Fibroblast of lung (primary cell): ENCODE measurements at regions not wholly inside any gene's neighbourhood (a gene's known extent, or its start where the extent isn't known, plus 50 kb on each side); places are given as distances from the start of the nearest gene placed in this dataset.
A peak's percentile ranks its signal among the peaks of the same experiment; 100 is the strongest.

Source experiments
- DNase-seq, 2 donors: peaks; one replicate each; pipeline versions ENCODE4 v3.0.0 to v3.0.0-alpha.2; 2010; ENCODE audit warnings: low read depth in 2 of 2
- H2AFZ ChIP-seq: 2 replicates; pipeline ENCODE4 v1.5.1; 2012; ENCODE audit warnings: low read length, control low read depth, inconsistent platforms
- H3K27ac ChIP-seq: 2 replicates; pipeline ENCODE4 v1.5.1; 2011; ENCODE audit warnings: low read length, control low read depth; ENCODE audit not compliant: insufficient read depth
- H3K27me3 ChIP-seq: 2 replicates; pipeline ENCODE4 v1.5.1; 2011; ENCODE audit warnings: mild to moderate bottlenecking, low read length; ENCODE audit not compliant: control insufficient read depth, insufficient read depth
- H3K36me3 ChIP-seq: 2 replicates; pipeline ENCODE4 v1.5.1; 2011; ENCODE audit warnings: low read length; ENCODE audit not compliant: control insufficient read depth, insufficient read depth
- H3K4me1 ChIP-seq: 2 replicates; pipeline ENCODE4 v1.5.1; 2011; ENCODE audit warnings: low read length; ENCODE audit not compliant: control insufficient read depth, insufficient read depth; ENCODE audit errors: extremely low read depth
- H3K4me2 ChIP-seq: 2 replicates; pipeline ENCODE4 v1.5.1; 2011; ENCODE audit warnings: low read length, control low read depth; ENCODE audit not compliant: insufficient read depth; ENCODE audit errors: extremely low read depth
- H3K4me3 ChIP-seq, 4 experiments: fragments of 200-600 bp in 1 of 4; sonication (generic) in 1 of 4; replicated peaks in 1 of 4; 2 replicates each; pipeline ENCODE4 v1.5.1; 2011 to 2016; ENCODE audit warnings: low read length in 4 of 4, low read depth in 3 of 4, mild to moderate bottlenecking in 3 of 4, control low read depth in 2 of 4, inconsistent platforms in 1 of 4, mixed read lengths in 1 of 4; ENCODE audit not compliant: insufficient read depth in 1 of 4; ENCODE audit errors: control extremely low read depth in 1 of 4
- H3K79me2 ChIP-seq: 2 replicates; pipeline ENCODE4 v1.5.1; 2012; ENCODE audit warnings: mild to moderate bottlenecking, low read length, inconsistent platforms; ENCODE audit not compliant: control insufficient read depth, insufficient read depth
- H3K9ac ChIP-seq: 2 replicates; pipeline ENCODE4 v1.5.1; 2011; ENCODE audit warnings: mild to moderate bottlenecking, low read length, control low read depth; ENCODE audit not compliant: insufficient read depth
- H3K9me3 ChIP-seq: 2 replicates; pipeline ENCODE4 v1.5.1; 2012; ENCODE audit warnings: low read depth, low read length; ENCODE audit not compliant: control insufficient read depth, insufficient read depth
- H4K20me1 ChIP-seq: 2 replicates; pipeline ENCODE4 v1.5.1; 2011; ENCODE audit warnings: low read length; ENCODE audit not compliant: control insufficient read depth, insufficient read depth; ENCODE audit errors: extremely low read depth
- CTCF ChIP-seq, 2 donors: IDR thresholded peaks in 1 of 2; conservative IDR thresholded peaks in 1 of 2; 1 replicate in 1 of 2; 2 replicates in 1 of 2; pipeline ENCODE4 v1.5.1; 2011 to 2012; ENCODE audit warnings: low read length in 2 of 2, control low read depth in 1 of 2, inconsistent platforms in 1 of 2, low read depth in 1 of 2, mild to moderate bottlenecking in 1 of 2
- EZH2 ChIP-seq: IDR thresholded peaks from 2 replicates; pipeline ENCODE4 v1.5.1; 2012; ENCODE audit warnings: low read length, control low read depth, mild to moderate bottlenecking; ENCODE audit errors: missing control alignments

GRCh38 chr20:50366270-50367103 lies 143.7 kb upstream of the PTPN1 start:
- Histone ChIP-seq H4K20me1 (no peaks in the 10 kb centered on the region), H3K4me2 (no peak overlapping the region), H3K4me3 (no peak overlapping the region), H2AFZ (no peak overlapping the region), H3K79me2 (no peaks in the 10 kb centered on the region), H3K36me3 (no peaks in the 10 kb centered on the region), H3K9me3 (no peaks in the 10 kb centered on the region), H3K9ac (no peak overlapping the region), H3K27me3 (no peaks in the 10 kb centered on the region), H3K4me1 (no peaks in the 10 kb centered on the region), H3K27ac (no peak overlapping the region)
- TF ChIP-seq CTCF (conservative IDR thresholded peaks at IDR 0.05 in 1 of 2, IDR thresholded peaks at IDR 0.05 in 1 of 2; ENCODE audit: low read depth in 1 of 2, low read length in 2 of 2), result no peak
- TF ChIP-seq EZH2, result no peak
- DNase-seq, result peak; percentile 58 to 95

- Histone ChIP-seq H3K27me3 (no peaks in the 10 kb centered on the region), H4K20me1 (no peaks in the 10 kb centered on the region), H3K27ac (no peak overlapping the region), H3K36me3 (no peaks in the 10 kb centered on the region), H2AFZ (no peak overlapping the region), H3K4me3 (no peak overlapping the region), H3K9ac (no peak overlapping the region), H3K4me2 (no peak overlapping the region), H3K79me2 (no peaks in the 10 kb centered on the region), H3K4me1 (no peaks in the 10 kb centered on the region), H3K9me3 (no peaks in the 10 kb centered on the region)
- DNase-seq, result no peak
- no peak for TF ChIP-seq CTCF (conservative IDR thresholded peaks at IDR 0.05 in 1 of 2, IDR thresholded peaks at IDR 0.05 in 1 of 2; ENCODE audit: low read depth in 1 of 2, low read length in 2 of 2)
- TF ChIP-seq EZH2, result no peak
Observed at GRCh38 chr20:50367104-50367674, 143.0 kb upstream of the PTPN1 start.

GRCh38 chr20:50367739-50368375 lies 142.3 kb upstream of the PTPN1 start:
- TF ChIP-seq CTCF (conservative IDR thresholded peaks at IDR 0.05 in 1 of 2, IDR thresholded peaks at IDR 0.05 in 1 of 2; ENCODE audit: low read depth in 1 of 2, low read length in 2 of 2) (no peak), EZH2 (no peak)
- DNase-seq, result no peak
- Histone ChIP-seq H3K9me3 (no peaks in the 10 kb centered on the region), H4K20me1 (no peaks in the 10 kb centered on the region), H3K9ac (no peak overlapping the region), H3K27ac (no peak overlapping the region), H3K4me2 (no peak overlapping the region), H3K4me1 (peaks cover 3% of the 10 kb centered on the region), H3K4me3 (no peak overlapping the region), H3K27me3 (no peaks in the 10 kb centered on the region), H3K79me2 (no peaks in the 10 kb centered on the region), H2AFZ (no peak overlapping the region), H3K36me3 (no peaks in the 10 kb centered on the region)
